Ascending aorta (tissue), 2 donors: ENCODE measurements at regions not wholly inside any gene's neighbourhood (a gene's known extent, or its start where the extent isn't known, plus 50 kb on each side); places are given as distances from the start of the nearest gene placed in this dataset.

Experiments
- DNase-seq, 2 donors: peaks; one replicate each; pipeline ENCODE4 v3.0.0-alpha.2; 2019; ENCODE audit warnings: low spot score in 2 of 2
- H3K27ac ChIP-seq, 2 donors: fragments of 200-600 bp; sonication (generic); one replicate each; pipeline ENCODE4 v1.5.1; 2016 to 2017; ENCODE audit warnings: mild to moderate bottlenecking in 1 of 2
- H3K27me3 ChIP-seq: fragments of 200-600 bp; sonication (generic); one replicate; pipeline ENCODE4 v1.5.1; 2017
- H3K36me3 ChIP-seq, 2 donors: fragments of 200-600 bp; sonication (generic); one replicate each; pipeline ENCODE4 v1.5.1; 2016
- H3K4me1 ChIP-seq, 2 donors: fragments of 200-600 bp; sonication (generic); one replicate each; pipeline ENCODE4 v1.5.1; 2016 to 2017; ENCODE audit warnings: mild to moderate bottlenecking in 1 of 2
- H3K4me3 ChIP-seq, 2 donors: fragments of 200-600 bp; sonication (generic); one replicate each; pipeline ENCODE4 v1.5.1; 2016 to 2017; ENCODE audit warnings: mild to moderate bottlenecking in 1 of 2
- H3K9me3 ChIP-seq, 2 donors: fragments of 200-600 bp; sonication (generic); one replicate each; pipeline ENCODE4 v1.5.1; 2016
- intact Hi-C: fragments of 100-400 bp; cut with DNase I; formaldehyde crosslinking; loops from one replicate; pipeline ENCODE4 v1.15.1; 2023
- TF ChIP-seq, protein P1 (sequence below), 3 experiments: fragments of 200-600 bp in 2 of 3; fragments of 450-650 bp in 1 of 3; sonication (generic) in 2 of 3; IDR thresholded peaks; one replicate each; pipeline ENCODE4 v1.5.1; 2016 to 2019; ENCODE audit warnings: antibody characterized with exemption in 3 of 3, mild to moderate bottlenecking in 1 of 3, moderate library complexity in 1 of 3

DNA sequence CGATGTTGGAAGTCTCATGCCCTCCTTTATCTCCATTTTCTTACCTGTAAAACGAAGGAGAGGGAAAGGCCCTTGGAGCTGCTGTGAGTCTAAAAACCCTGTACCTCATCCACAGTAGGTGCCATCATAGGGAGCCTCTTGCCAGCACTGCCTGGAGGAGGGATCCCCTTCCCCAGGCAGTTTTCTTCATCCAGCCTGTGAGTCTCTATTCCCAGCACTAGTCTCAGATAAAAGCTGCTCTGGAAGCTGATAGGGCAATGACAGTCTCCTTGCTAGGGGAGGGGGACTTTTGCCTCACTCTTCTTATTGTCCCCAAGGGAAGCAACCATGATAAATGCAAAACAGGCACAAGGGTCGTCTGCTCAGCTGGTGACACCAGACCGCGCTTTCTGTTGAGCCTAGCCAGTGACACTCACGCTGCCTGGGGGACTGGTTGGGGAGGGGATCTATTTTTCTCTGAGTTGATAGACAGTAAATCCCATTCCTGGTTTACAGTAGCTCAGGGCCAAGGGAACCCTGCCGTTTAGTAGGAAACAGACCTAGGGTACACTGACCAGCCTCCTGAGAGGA lies 139.5 kb upstream of the NABP1 start:
- Histone ChIP-seq H3K4me3 (no peak overlapping the region), H3K4me1 (no peaks in the 10 kb centered on the region), H3K27me3 (no peaks in the 10 kb centered on the region), H3K9me3 (no peaks in the 10 kb centered on the region), H3K27ac (no peak overlapping the region), H3K36me3 (no peaks in the 10 kb centered on the region)
- intact Hi-C loops, result no loop called here
- TF ChIP-seq, protein P1, sequence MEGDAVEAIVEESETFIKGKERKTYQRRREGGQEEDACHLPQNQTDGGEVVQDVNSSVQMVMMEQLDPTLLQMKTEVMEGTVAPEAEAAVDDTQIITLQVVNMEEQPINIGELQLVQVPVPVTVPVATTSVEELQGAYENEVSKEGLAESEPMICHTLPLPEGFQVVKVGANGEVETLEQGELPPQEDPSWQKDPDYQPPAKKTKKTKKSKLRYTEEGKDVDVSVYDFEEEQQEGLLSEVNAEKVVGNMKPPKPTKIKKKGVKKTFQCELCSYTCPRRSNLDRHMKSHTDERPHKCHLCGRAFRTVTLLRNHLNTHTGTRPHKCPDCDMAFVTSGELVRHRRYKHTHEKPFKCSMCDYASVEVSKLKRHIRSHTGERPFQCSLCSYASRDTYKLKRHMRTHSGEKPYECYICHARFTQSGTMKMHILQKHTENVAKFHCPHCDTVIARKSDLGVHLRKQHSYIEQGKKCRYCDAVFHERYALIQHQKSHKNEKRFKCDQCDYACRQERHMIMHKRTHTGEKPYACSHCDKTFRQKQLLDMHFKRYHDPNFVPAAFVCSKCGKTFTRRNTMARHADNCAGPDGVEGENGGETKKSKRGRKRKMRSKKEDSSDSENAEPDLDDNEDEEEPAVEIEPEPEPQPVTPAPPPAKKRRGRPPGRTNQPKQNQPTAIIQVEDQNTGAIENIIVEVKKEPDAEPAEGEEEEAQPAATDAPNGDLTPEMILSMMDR (IDR thresholded peaks at IDR 0.05), result no peak
- no peak for DNase-seq

DNA sequence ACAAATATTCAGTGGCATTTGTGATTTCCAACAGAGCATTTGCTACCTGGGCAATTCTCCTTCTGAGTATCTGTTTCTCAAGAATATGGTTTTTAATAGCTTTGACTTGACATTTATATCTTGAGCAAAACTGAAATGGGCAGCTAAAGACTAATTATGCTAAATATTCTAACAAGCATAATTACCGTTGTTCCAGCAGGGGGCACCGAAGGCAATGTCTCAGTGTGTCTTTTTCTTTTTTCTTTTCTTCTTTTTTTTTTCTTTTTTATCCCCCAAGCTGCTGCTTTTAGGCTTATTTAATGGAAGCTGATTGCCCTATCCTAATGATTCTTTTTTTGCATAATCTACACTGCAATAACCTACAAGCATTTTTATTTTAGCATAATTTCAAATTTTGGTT lies 138.9 kb upstream of the NABP1 start:
- H3K36me3 ChIP-seq, result no peaks in the 10 kb centered on the region
- no peaks in the 10 kb centered on the region for H3K4me1 ChIP-seq
- no peak overlapping the region for H3K27ac ChIP-seq
- intact Hi-C loops, result no loop called here
- no peak for DNase-seq
- H3K9me3 ChIP-seq, result no peaks in the 10 kb centered on the region
- no peaks in the 10 kb centered on the region for H3K27me3 ChIP-seq
- no peak overlapping the region for H3K4me3 ChIP-seq
- TF ChIP-seq, protein P1 (IDR thresholded peaks at IDR 0.05), result peak in 1 of 3 experiments; percentile 37

DNA sequence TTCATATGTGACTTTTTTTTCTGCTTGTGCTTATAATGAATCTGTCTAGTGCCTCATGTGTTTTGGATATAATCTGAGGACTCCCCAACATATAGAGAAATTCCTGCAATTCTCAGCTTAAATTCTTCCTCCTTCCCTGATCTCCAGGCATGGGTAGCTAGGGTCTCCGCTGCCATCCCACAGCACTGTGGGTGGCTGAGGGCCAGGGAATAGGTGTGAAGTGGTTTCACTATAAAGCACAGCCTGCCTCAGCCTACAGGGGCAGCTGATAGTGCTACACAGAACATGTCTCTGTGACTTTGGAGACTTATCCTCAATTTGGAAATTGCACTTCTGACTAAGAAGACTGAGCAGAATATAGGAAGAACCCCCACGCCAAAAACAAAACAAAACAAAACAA lies 137.3 kb upstream of the NABP1 start:
- no peak for DNase-seq
- Histone ChIP-seq H3K4me3 (no peak overlapping the region), H3K27me3 (no peaks in the 10 kb centered on the region), H3K27ac (no peak overlapping the region), H3K36me3 (no peaks in the 10 kb centered on the region), H3K9me3 (no peaks in the 10 kb centered on the region), H3K4me1 (no peaks in the 10 kb centered on the region)
- TF ChIP-seq, protein P1 (IDR thresholded peaks at IDR 0.05), result no peak
- intact Hi-C loops, result no loop called here

DNA sequence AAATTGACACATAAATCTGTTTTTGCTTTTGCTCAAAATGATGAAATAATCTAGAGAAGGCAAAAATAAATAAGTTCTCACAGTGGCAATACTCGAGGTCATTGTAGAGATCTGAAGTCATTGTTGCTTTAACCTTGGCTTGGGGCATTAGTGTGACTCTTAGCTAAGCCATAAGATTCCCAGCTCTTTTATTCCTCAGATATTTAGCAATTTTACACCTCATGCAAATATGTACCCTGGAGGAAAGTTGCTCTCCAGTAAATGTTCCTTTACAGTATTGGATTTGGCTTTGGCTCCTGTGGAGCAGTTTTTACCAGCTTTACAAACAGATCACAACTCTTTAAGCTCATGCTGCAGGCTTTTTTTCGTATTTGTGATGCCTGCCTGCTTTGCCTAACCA lies 134.2 kb upstream of the NABP1 start:
- Histone ChIP-seq H3K9me3 (no peaks in the 10 kb centered on the region), H3K4me1 (no peaks in the 10 kb centered on the region), H3K27ac (no peak overlapping the region), H3K27me3 (no peaks in the 10 kb centered on the region), H3K36me3 (no peaks in the 10 kb centered on the region), H3K4me3 (no peak overlapping the region)
- TF ChIP-seq, protein P1 (IDR thresholded peaks at IDR 0.05), result no peak
- intact Hi-C loops, result no loop called here
- DNase-seq, result no peak

DNA sequence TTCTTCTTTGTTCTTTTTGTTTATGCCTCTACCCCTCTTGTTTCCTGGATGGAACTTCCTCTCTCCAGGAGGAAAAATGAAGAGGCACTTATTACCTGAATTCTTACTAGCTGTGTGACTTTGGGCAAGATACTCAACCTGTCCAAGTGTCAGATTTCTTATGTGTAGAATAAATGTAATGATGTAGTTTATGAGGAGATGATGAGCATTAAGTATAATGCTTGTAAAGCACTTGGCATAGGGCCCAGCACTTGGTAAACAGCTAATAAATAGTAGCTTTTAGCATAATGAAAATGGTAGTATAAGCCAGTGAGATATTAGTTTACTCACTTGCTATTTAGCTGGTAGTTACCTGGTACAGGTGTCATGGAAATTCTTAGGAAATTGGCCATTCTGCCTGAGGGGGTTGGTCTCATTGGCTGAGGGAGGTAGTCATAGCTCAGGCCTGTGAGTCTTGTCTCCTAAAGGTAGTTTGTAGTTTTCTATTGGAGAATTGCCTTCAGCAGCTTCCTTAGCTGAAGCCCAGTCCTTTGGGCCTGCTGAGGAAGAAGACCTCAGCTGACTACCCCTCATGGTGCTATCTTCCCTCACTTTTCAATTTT lies 133.4 kb upstream of the NABP1 start:
- TF ChIP-seq, protein P1 (IDR thresholded peaks at IDR 0.05), result no peak
- Histone ChIP-seq H3K4me3 (no peak overlapping the region), H3K9me3 (no peaks in the 10 kb centered on the region), H3K4me1 (no peaks in the 10 kb centered on the region), H3K27ac (no peak overlapping the region), H3K27me3 (no peaks in the 10 kb centered on the region), H3K36me3 (no peaks in the 10 kb centered on the region)
- intact Hi-C loops, result no loop called here
- DNase-seq, result no peak

DNA sequence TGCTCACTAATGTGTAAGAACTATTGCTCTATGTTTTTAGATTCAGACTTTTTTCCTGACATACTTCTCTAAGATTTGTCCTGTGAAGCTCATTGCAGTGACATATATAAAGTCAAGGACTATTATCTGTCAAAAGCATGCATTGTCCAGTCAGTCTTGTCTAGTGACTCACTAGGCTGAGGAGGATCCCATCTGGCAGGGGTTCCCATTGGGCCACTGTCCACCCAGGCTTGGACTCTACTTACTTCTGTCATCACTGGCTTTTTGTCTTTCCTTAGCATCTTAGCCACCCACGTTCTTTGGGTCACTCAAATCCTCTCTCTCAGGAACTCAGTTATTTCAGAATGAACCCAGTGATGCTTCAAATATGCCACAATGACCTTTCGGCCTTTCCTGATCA lies 132.6 kb upstream of the NABP1 start:
- no peaks in the 10 kb centered on the region for H3K27me3 ChIP-seq
- H3K27ac ChIP-seq, result no peak overlapping the region
- intact Hi-C loops, result no loop called here
- no peaks in the 10 kb centered on the region for H3K36me3 ChIP-seq
- H3K9me3 ChIP-seq, result no peaks in the 10 kb centered on the region
- TF ChIP-seq, protein P1 (IDR thresholded peaks at IDR 0.05), result no peak
- H3K4me1 ChIP-seq, result no peaks in the 10 kb centered on the region
- DNase-seq, result no peak
- no peak overlapping the region for H3K4me3 ChIP-seq
